ENCODE measurements at regions not wholly inside any gene's neighbourhood (a gene's known extent, or its start where the extent isn't known, plus 50 kb on each side); places are given as distances from the start of the nearest gene placed in this dataset.
"Not testable (repeated sequence)": the region's sequence is repeated elsewhere in the genome, so short reads cannot be mapped to it uniquely, and the experiment has no call there.

DNA sequence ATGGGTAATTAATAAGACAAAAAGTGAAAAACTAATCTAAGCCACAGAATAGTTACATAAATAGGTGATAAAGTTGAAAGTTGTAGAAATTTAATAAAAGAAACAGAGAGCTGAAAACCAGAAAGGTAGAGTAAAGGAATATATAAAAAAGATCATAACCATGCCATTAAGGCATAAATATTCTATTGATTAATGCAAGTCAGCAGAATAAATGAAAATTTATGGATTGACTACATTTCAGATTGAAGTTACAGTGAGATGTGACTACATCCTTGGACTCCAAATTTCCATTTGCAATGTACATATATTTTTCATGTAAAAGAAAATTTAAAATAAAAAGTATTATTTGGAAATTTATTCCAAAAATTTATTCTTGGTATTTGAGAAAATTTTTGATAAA, 1225.7 kb downstream of the OTOL1 start:
- Mint-ChIP-seq H3K4me1 (ENCODE audit: low read depth) (no peaks in the 10 kb centered on the region), H3K4me3 (no peak overlapping the region), H3K27ac (no peak overlapping the region), H3K36me3 (ENCODE audit: low read depth) (no peaks in the 10 kb centered on the region), H3K9me3 (peaks cover 9% of the 10 kb centered on the region), H3K27me3 (no peaks in the 10 kb centered on the region)
- intact Hi-C loops (cut with micrococcal nuclease): no loop called here

DNA sequence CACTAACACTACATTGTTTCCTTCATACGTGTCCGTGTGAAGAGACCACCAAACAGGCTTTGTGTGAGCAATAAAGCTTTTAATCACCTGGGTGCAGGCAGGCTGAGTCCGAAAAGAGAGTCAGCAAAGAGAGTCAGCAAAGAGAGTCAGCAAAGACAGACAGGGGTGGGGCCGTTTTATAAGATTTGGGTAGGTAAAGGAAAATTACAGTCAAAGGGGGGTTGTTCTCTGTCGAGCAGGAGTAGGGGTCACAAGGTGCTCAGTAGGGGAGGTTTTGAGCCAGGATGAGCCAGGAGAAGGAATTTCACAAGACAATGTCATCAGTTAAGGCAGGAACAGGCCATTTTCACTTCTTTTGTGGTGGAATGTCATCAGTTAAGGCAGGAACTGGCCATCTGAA, 1226.2 kb downstream of the OTOL1 start:
- H3K4me1 Mint-ChIP-seq (ENCODE audit: low read depth); H3K36me3 Mint-ChIP-seq (ENCODE audit: low read depth); H3K4me3 Mint-ChIP-seq; H3K27me3 Mint-ChIP-seq; intact Hi-C loops (cut with micrococcal nuclease); H3K27ac Mint-ChIP-seq; H3K9me3 Mint-ChIP-seq: not testable (repeated sequence)

GRCh38 chr3:162729686-162730085, 1233.1 kb downstream of the OTOL1 start:
- peaks cover 25% of the 10 kb centered on the region for H3K9me3 Mint-ChIP-seq
- no peak overlapping the region for H3K4me3 Mint-ChIP-seq
- no peaks in the 10 kb centered on the region for H3K4me1 Mint-ChIP-seq (ENCODE audit: low read depth)
- H3K27ac Mint-ChIP-seq: no peak overlapping the region
- no peaks in the 10 kb centered on the region for H3K36me3 Mint-ChIP-seq (ENCODE audit: low read depth)
- intact Hi-C loops (cut with micrococcal nuclease): no loop called here
- H3K27me3 Mint-ChIP-seq: no peaks in the 10 kb centered on the region

DNA sequence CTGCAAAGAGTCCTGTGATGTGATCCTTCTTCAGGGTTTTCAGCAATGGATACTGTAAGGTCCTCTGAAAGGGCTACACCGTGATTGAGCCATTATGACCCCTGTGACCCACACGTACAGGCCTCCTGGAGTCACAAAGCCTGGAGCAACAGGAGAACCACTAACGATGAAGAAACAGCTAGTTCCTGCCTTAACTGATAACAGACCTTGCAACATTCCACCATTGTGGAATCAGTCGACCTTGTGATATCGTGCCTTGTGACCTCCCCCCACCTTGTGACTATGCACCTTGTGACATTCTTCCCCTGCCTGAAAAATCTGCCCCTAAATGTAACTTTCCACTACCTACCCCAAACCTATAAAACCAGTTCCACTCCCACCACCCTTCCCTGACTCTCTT, 1235.4 kb downstream of the OTOL1 start:
- H3K27ac Mint-ChIP-seq: not testable (repeated sequence)

DNA sequence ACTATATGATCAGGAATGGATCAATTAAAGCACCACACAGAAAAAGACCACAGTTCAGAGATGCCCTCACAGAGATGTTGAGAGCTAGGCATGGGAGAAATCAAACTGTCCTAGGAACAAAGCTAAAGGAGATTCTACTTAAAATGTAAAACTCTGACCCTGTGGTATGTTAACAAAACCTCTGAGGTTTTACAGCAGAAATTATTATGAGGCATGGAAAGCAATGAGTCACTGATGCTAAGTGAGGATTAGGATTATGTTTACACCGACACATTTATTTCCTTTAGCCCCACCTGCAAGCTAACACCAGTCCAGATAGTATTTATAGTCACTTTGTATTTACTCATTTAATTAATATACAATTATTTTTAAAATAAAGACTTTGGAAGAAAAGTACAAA, 1242.2 kb downstream of the OTOL1 start:
- no peak overlapping the region for H3K4me3 Mint-ChIP-seq
- H3K27ac Mint-ChIP-seq: no peak overlapping the region
- no peaks in the 10 kb centered on the region for H3K27me3 Mint-ChIP-seq
- H3K9me3 Mint-ChIP-seq: no peaks in the 10 kb centered on the region
- H3K36me3 Mint-ChIP-seq (ENCODE audit: low read depth): no peaks in the 10 kb centered on the region
- intact Hi-C loops (cut with micrococcal nuclease): no loop called here
- no peaks in the 10 kb centered on the region for H3K4me1 Mint-ChIP-seq (ENCODE audit: low read depth)

More for the DNA sequence above, 1235.4 kb downstream of the OTOL1 start:
- H3K4me3 Mint-ChIP-seq; H3K36me3 Mint-ChIP-seq (ENCODE audit: low read depth); H3K27me3 Mint-ChIP-seq; intact Hi-C loops (cut with micrococcal nuclease); H3K4me1 Mint-ChIP-seq (ENCODE audit: low read depth): not testable (repeated sequence)
- peaks cover 18% of the 10 kb centered on the region for H3K9me3 Mint-ChIP-seq

GRCh38 chr3:162740941-162741596, 1244.5 kb downstream of the OTOL1 start:
- Mint-ChIP-seq H3K9me3 (no peaks in the 10 kb centered on the region), H3K4me3 (no peak overlapping the region), H3K4me1 (ENCODE audit: low read depth) (no peaks in the 10 kb centered on the region), H3K36me3 (ENCODE audit: low read depth) (no peaks in the 10 kb centered on the region), H3K27me3 (no peaks in the 10 kb centered on the region), H3K27ac (no peak overlapping the region)
- intact Hi-C loops (cut with micrococcal nuclease): no loop called here

DNA sequence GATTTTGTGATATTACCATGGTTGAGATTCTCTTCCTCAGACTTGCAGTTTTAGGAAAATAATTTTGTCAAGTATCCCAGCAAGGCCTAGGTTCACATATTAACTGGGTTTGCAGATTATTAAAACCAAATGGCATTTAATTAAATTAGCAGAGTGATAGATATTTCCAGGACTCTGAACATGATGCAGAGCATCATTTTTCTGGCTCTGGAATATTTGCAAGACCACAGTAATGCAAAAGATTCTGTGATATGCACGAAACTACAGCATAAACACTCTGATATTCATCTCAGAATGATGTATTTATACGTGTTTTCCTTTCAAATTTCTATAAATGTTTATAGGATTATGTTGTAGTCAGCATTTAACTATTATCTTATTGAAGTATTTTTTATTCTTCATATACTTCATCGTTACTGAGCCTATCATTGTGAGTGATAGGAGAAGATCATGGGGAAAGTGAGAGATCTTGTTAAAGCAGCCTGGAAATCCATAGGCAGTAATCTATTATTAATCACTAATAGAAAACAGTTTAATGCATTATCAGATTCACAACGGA, 1245.6 kb downstream of the OTOL1 start:
- Mint-ChIP-seq H3K9me3 (no peaks in the 10 kb centered on the region), H3K27ac (no peak overlapping the region), H3K4me1 (ENCODE audit: low read depth) (no peaks in the 10 kb centered on the region), H3K4me3 (no peak overlapping the region), H3K36me3 (ENCODE audit: low read depth) (no peaks in the 10 kb centered on the region), H3K27me3 (no peaks in the 10 kb centered on the region)
- intact Hi-C loops (cut with micrococcal nuclease): no loop called here

GRCh38 chr3:162743091-162743490, 1246.5 kb downstream of the OTOL1 start:
- H3K27ac Mint-ChIP-seq: no peak overlapping the region
- intact Hi-C loops (cut with micrococcal nuclease): no loop called here

GRCh38 chr3:162760789-162761188, 1264.2 kb downstream of the OTOL1 start:
- Mint-ChIP-seq H3K9me3 (peaks cover 10% of the 10 kb centered on the region), H3K27me3 (no peaks in the 10 kb centered on the region)

More at GRCh38 chr3:162743091-162743490, 1246.5 kb downstream of the OTOL1 start:
- Mint-ChIP-seq H3K4me1 (ENCODE audit: low read depth) (no peaks in the 10 kb centered on the region), H3K9me3 (peaks cover 8% of the 10 kb centered on the region), H3K36me3 (ENCODE audit: low read depth) (no peaks in the 10 kb centered on the region), H3K4me3 (no peak overlapping the region), H3K27me3 (no peaks in the 10 kb centered on the region)

GRCh38 chr3:162764051-162764807, 1267.6 kb downstream of the OTOL1 start:
- H3K4me1 Mint-ChIP-seq (ENCODE audit: low read depth): no peaks in the 10 kb centered on the region
- H3K36me3 Mint-ChIP-seq (ENCODE audit: low read depth): no peaks in the 10 kb centered on the region
- no peak overlapping the region for H3K4me3 Mint-ChIP-seq
- peaks cover 19% of the 10 kb centered on the region for H3K9me3 Mint-ChIP-seq
- intact Hi-C loops (cut with micrococcal nuclease): no loop called here
- H3K27ac Mint-ChIP-seq: no peak overlapping the region
- H3K27me3 Mint-ChIP-seq: no peaks in the 10 kb centered on the region

More at GRCh38 chr3:162760789-162761188, 1264.2 kb downstream of the OTOL1 start:
- Mint-ChIP-seq H3K36me3 (ENCODE audit: low read depth) (no peaks in the 10 kb centered on the region), H3K4me1 (ENCODE audit: low read depth) (no peaks in the 10 kb centered on the region), H3K4me3 (no peak overlapping the region), H3K27ac (no peak overlapping the region)
- intact Hi-C loops (cut with micrococcal nuclease): no loop called here

GRCh38 chr3:162764808-162765071, 1268.1 kb downstream of the OTOL1 start:
- Mint-ChIP-seq H3K4me3 (no peak overlapping the region), H3K27ac (no peak overlapping the region), H3K36me3 (ENCODE audit: low read depth) (no peaks in the 10 kb centered on the region), H3K9me3 (peaks cover 19% of the 10 kb centered on the region), H3K4me1 (ENCODE audit: low read depth) (no peaks in the 10 kb centered on the region), H3K27me3 (no peaks in the 10 kb centered on the region)
- intact Hi-C loops (cut with micrococcal nuclease): no loop called here

DNA sequence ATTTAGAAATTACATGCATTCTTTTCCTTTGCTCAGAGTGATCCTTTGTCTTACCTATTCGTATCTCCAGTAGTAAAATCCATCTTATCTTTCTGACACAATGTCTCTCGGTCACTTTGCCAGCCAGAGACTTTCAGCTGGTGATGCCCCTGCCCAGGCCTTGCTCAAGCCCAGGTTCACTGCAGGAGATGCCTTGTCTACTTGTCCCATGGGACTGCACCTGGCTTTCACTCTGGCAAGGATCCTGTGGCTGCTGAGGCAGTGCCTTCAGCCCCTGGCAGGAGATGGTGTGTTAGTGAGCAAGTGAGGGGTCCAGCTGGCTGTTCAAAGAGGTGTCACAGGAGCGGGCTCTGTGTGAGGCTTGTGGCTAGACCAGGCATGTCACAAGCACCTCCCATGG, 1268.9 kb downstream of the OTOL1 start:
- no peak overlapping the region for H3K4me3 Mint-ChIP-seq
- H3K27me3 Mint-ChIP-seq: no peaks in the 10 kb centered on the region
- H3K9me3 Mint-ChIP-seq: peaks cover 19% of the 10 kb centered on the region
- intact Hi-C loops (cut with micrococcal nuclease): no loop called here
- no peak overlapping the region for H3K27ac Mint-ChIP-seq
- H3K36me3 Mint-ChIP-seq (ENCODE audit: low read depth): no peaks in the 10 kb centered on the region
- H3K4me1 Mint-ChIP-seq (ENCODE audit: low read depth): no peaks in the 10 kb centered on the region

- intact Hi-C loops (cut with micrococcal nuclease): no loop called here
- no peaks in the 10 kb centered on the region for H3K27me3 Mint-ChIP-seq
- H3K4me1 Mint-ChIP-seq (ENCODE audit: low read depth): no peaks in the 10 kb centered on the region
- H3K9me3 Mint-ChIP-seq: peaks cover 11% of the 10 kb centered on the region
- no peak overlapping the region for H3K27ac Mint-ChIP-seq
- H3K36me3 Mint-ChIP-seq (ENCODE audit: low read depth): no peaks in the 10 kb centered on the region
- no peak overlapping the region for H3K4me3 Mint-ChIP-seq
These were observed 1273.0 kb downstream of the OTOL1 start for GRCh38 chr3:162769564-162769963.

GRCh38 chr3:162770551-162770950, 1273.9 kb downstream of the OTOL1 start:
- Mint-ChIP-seq H3K4me3 (no peak overlapping the region), H3K27ac (no peak overlapping the region), H3K27me3 (no peaks in the 10 kb centered on the region), H3K9me3 (peaks cover 16% of the 10 kb centered on the region), H3K36me3 (ENCODE audit: low read depth) (no peaks in the 10 kb centered on the region), H3K4me1 (ENCODE audit: low read depth) (no peaks in the 10 kb centered on the region)
- intact Hi-C loops (cut with micrococcal nuclease): no loop called here

Data from dendritic cell treated with granulocyte-macrophage colony-stimulating factor and Interleukin-4, amounts not matched to agents 40 ng/mL and 50 ng/mL, for 4 days (primary cell).